HG02938 (cell line): ENCODE measurements at regions not wholly inside any gene's neighbourhood (a gene's known extent, or its start where the extent isn't known, plus 50 kb on each side); places are given as distances from the start of the nearest gene placed in this dataset.
"Not testable (repeated sequence)": the region's sequence is repeated elsewhere in the genome, so short reads cannot be mapped to it uniquely, and the experiment has no call there.

Source experiments
- ATAC-seq: cut with Tn5 transposase; IDR thresholded peaks from one replicate; pipeline ENCODE4 v1.9.1; 2021; ENCODE audit warnings: mild to moderate bottlenecking, moderate library complexity; ENCODE audit not compliant: unreplicated experiment

DNA sequence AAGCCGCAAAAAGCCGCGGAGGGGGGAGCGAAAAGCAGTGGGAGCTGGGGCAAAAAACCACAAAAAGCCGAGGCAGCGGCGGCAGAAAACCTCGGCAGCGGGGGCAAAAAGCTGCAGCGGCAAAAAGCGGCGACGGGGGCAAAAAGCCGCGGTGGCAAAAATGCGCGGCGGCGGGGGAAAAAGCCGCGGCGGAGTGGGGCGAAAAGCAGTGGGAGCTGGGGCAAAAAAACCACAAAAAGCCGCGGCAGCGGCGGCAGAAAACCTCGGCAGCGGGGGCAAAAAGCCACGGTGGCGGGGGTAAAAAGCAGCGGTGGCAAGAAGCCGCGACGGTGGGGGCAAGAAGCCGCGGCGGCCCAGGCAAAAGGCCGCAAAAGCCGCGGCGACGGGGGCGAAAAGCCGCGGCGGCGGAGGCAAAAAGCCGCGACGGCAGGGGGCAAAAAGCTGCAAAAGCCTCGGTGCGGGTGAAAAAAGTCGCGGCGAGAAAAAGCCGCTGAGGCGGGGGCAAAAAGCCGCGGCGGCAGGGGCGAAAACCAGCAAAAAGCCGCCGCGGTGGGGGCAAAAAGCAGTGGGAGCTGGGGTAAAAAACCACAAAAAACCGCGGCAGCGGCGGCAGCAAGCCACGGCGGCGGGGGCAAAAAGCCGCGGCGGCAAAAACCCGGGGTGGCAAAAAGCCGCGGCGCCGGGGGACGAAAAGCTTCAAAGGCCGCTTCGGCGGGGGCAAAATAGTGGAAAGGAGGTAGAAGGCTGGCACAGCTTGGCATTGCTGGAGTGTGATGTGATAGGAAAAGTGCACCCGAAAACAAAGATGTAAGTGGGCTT lies 135.9 kb downstream of the ZNF92 start:
- ATAC-seq, result no peak

DNA sequence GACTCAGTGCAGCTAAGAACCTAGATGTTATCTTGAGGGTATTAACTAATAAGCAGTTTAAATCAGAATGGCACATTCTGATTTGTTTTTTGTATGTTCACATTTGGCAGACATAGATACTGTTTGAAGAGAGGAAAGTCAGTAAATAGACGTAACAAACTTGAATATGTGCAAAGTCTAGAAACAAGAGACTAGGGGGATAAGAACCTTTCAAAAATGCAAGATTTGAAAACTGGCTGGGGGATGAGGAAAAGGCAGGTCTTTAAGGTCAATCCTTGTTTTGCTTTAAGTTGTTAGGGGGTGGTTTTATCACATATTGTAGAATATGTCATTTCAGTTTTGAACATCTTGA lies 136.5 kb downstream of the ZNF92 start:
- not testable (repeated sequence) for ATAC-seq

GRCh38 chr7:65519751-65520150 lies 146.1 kb downstream of the ZNF92 start:
- ATAC-seq, result not testable (repeated sequence)

DNA sequence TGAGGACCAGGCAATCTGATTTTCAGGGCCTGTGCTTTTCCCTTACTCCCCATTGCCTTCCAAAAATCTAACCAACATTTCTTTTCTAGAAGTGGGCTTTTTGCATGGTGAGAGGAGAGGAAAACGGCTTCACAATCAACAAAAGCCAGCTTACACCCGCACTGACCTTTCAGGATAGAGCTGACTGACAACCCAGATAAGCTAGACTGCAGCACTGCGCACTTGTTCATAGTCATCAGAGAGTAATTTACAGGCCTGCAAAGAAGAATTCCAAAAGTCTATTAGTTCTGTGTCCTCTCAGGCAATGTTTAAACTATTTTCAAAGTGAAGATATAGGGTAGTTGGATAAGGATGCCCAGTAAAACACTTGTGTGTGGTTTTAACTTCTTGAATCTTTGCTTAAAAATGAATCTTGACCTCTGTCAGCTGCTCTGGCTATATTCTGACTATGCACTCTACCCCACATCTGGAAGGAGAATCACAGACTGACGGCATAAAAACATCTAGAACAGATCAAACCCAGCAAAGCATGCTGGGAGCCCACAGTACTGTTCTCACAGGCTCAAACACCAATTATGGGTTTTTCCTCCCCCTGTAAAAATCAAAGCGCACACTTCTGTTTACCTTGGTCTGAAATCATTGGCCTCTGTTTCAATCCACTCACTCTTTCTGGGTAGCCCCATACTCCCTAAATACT lies 172.0 kb downstream of the ZNF92 start:
- not testable (repeated sequence) for ATAC-seq

DNA sequence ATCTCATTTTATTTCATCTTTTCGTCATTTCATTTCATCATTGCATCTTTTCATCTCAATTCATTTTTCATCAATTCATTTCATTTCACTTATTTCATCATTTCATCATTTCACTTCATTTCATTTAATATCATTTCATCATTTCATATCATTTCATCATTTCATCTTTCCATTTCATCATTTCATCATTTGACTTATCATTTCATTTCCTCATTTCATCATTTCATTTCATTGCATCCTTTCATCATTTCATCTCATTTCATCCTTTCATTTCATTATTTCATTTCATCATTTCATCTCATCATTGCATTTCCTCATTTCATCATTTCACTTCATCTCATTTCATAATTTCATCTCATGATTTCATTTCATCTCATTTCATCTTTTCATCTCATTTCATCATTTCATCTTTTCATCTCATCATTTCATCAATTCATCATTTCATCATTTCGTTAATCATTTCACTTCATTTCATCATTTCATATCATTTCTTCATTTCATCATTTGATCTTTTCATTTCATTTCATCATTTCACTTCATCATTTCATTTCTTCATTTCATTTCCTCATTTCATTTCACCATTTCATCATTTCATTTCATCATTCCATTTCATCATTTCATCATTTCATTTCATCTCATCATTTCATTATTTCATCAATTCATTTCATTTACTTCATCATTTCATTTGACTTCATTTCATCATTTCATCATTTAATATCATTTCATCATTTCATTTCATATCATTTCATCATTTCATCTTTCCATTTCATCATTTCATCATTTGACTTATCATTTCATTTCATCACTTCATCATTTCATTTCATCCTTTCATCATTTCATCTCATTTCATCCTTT lies 176.2 kb downstream of the ZNF92 start:
- ATAC-seq, result not testable (repeated sequence)

- not testable (repeated sequence) for ATAC-seq
These were observed 176.8 kb downstream of the ZNF92 start for GRCh38 chr7:65550444-65550809.

DNA sequence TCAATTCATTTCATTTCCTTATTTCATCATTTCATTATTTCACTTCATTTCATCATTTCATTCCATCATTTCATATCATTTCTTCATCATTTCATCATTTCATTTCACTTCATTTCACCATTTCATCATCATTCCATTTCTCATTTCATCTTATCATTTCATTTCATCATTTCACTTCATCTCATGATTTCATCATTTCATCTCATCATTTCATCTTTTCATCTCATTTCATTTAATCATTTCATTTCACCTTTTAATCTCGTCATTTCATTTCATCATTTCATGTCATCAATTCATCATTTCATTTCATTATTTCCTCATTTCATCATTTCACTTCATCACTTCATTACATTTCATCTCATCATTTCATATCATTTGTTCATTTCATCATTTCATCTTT lies 177.4 kb downstream of the ZNF92 start:
- not testable (repeated sequence) for ATAC-seq

GRCh38 chr7:65554553-65555476 lies 181.2 kb downstream of the ZNF92 start:
- not testable (repeated sequence) for ATAC-seq

- not testable (repeated sequence) for ATAC-seq
These were observed 184.9 kb downstream of the ZNF92 start for GRCh38 chr7:65558584-65558983.

GRCh38 chr7:65561786-65562372 lies 188.2 kb downstream of the ZNF92 start:
- not testable (repeated sequence) for ATAC-seq

DNA sequence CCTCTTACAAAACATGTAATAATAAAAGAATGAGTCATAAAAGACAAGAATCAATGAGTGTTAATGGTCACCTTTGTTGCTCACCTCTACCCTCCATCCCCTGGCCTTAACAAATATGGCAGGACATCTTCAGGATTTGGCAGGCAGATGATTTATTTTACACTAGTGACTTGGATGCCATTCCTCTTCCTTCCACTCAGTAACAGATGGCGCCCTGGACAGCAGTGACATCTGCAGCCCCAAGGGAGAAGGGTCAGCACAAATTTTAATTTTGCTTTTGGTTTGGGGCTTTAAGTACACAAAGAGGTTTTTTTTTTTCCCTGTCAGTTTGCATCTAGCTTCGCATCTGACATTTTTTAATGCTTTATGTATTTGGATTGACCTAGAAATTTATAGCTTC lies 188.9 kb downstream of the ZNF92 start:
- peak; percentile 91 for ATAC-seq

GRCh38 chr7:65563333-65563732 lies 189.7 kb downstream of the ZNF92 start:
- not testable (repeated sequence) for ATAC-seq

GRCh38 chr7:65568226-65568625 lies 194.6 kb downstream of the ZNF92 start:
- ATAC-seq, result not testable (repeated sequence)

- ATAC-seq, result not testable (repeated sequence)
These were observed 197.3 kb downstream of the ZNF92 start for GRCh38 chr7:65570990-65571389.

- not testable (repeated sequence) for ATAC-seq
These were observed 198.9 kb downstream of the ZNF92 start for GRCh38 chr7:65572581-65572980.

GRCh38 chr7:65576370-65576769 lies 202.7 kb downstream of the ZNF92 start:
- ATAC-seq, result not testable (repeated sequence)

DNA sequence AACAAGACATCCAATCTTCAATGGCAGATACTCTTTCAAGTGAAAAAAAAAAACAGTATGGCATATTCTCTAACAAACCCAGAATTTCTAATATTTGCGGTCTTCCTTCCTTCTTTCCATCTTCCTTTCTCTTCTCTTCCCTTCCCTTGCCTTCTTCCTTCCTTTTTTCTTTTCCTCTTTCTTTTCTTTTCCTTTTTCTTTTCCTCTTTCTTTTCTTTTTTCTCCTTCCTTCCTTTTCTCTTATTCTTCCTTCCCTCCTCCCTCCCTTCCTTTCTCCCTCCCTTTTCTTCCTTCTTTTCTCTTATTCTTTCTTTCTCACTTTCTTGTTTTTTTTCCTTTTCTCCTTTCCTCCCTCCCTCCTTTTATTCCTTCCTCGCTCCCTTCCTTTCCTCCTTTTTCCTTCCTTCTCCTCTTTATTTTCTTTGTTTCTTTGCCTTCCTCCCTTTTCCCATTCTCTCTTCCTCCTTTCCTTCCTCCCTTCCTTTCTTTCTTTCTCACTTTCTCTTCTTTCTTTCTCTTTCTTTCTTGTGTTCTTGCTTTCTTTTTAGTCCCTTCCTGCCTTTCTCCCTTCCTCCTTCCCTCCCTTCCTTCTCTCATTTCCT lies 209.0 kb downstream of the ZNF92 start:
- ATAC-seq, result not testable (repeated sequence)

- not testable (repeated sequence) for ATAC-seq
These were observed 228.8 kb downstream of the ZNF92 start for GRCh38 chr7:65602495-65602894.

DNA sequence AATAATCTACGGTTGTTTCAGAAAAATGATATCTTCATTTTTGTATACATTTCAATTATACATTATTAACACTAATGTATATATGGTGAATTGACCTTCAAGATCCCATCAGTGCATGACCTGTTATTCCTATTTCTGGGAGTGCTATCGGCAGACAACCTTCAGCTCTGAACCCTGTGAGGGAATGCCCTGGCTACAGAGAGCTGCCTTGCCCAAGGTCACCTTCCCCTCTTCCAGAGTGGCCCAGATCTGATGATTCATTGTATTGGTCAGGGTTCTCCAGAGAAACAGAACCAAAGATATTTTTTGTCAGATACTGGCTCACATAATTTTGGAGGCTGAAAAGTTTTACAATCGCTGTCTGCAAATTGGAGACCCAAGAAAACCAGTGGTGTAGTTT lies 235.5 kb downstream of the ZNF92 start:
- ATAC-seq, result no peak
